ENCODE measurements at regions not wholly inside any gene's neighbourhood (a gene's known extent, or its start where the extent isn't known, plus 50 kb on each side); places are given as distances from the start of the nearest gene placed in this dataset.

DNA sequence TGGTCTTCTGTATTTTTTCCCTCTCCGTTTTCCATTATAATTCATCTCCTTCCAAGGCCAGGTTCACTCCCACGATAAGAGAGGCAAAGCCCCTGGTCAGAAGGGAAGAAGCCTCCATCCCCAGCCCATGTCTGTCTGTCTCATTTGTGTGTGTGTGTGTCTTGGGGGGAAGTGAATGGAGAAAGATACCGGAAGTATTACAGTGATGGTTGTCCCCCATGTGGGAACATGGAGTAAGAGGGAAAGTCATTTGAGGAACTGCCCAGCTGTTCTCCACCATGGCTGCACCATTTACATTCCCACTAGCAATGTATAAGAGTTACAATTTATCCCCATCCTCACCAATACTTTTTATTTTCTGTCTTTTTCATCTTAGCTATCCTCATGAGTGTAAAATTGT lies 113.6 kb upstream of the ATP8B1 start:
- H3K9me3 Mint-ChIP-seq, result no peaks in the 10 kb centered on the region
- H3K27me3 Mint-ChIP-seq, result peaks cover 0 to 3% of the 10 kb centered on the region in 2 donors
- no peaks in the 10 kb centered on the region for H3K36me3 Mint-ChIP-seq
- DNase-seq, result no peak
- no peak overlapping the region for H3K27ac Mint-ChIP-seq
- ATAC-seq (replicated peaks), result no peak
- H3K4me1 Mint-ChIP-seq, result peaks cover 6 to 9% of the 10 kb centered on the region in 2 donors
- no peak overlapping the region for H3K4me3 Mint-ChIP-seq

DNA sequence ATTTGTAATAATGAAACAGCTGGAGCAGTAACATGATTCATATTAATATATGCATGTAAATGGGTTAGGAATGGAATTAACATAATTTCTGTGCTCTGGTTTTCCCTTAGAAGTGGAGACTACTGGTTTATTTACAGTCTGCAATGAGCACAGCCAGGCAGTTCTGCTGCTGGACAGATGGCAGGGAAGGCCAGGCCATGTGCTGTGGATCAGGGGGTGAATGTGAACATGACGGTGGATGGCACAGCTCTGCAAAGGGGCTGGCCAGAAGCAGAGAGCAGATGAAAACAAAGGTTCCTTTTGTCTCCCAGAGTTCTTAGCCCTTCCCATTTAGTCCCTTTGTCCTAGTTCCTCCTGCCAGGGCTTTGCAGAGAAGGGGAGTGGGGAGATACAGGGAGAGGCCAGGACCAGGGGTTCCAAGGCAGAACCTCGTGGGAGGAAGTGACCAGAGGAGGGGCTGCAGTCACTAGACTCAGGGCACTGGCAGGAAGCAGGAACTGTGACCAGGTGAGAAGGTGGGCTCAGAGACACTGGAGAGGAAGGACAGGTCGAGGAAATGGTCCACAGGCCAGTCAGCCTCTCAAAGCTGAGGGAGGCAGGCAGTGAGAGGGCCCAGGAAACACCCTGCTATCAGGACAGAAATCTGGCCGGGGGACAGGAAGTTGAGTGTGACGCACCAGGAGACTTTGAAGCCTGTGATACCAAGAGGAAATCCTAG lies 112.9 kb upstream of the ATP8B1 start:
- H3K27ac Mint-ChIP-seq, result no peak overlapping the region
- H3K36me3 Mint-ChIP-seq, result no peaks in the 10 kb centered on the region
- peaks cover 0 to 3% of the 10 kb centered on the region in 2 donors for H3K27me3 Mint-ChIP-seq
- peak in 1 of 2 donors; percentile 31 for ATAC-seq (replicated peaks)
- H3K9me3 Mint-ChIP-seq, result no peaks in the 10 kb centered on the region
- no peak for DNase-seq
- H3K4me3 Mint-ChIP-seq, result no peak overlapping the region
- H3K4me1 Mint-ChIP-seq, result peaks cover 6 to 9% of the 10 kb centered on the region in 2 donors

DNA sequence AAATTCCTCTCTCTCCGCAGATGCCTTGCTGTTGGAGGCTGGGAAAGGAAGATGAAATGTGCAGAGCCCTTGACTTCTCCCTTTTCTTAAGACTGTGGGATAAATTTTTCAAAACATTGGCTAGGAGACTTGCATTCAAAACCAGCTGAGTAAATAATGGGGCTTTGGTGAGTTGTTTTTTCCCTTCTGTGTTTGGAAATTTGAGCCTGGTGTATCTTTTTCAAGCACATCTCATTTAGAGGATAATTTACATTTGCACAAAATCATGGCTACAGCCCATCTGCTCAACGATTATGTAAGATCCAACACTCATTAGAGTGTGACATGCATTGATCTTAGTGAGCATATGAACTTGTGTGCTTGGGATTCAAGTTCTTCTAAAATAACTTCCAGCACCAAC lies 112.1 kb upstream of the ATP8B1 start:
- DNase-seq (no peak), ATAC-seq (replicated peaks) (no peak)
- Mint-ChIP-seq H3K27ac (no peak overlapping the region), H3K36me3 (no peaks in the 10 kb centered on the region), H3K4me3 (no peak overlapping the region), H3K9me3 (no peaks in the 10 kb centered on the region), H3K4me1 (peaks cover 6 to 9% of the 10 kb centered on the region in 2 donors), H3K27me3 (peaks cover 0 to 3% of the 10 kb centered on the region in 2 donors)

DNA sequence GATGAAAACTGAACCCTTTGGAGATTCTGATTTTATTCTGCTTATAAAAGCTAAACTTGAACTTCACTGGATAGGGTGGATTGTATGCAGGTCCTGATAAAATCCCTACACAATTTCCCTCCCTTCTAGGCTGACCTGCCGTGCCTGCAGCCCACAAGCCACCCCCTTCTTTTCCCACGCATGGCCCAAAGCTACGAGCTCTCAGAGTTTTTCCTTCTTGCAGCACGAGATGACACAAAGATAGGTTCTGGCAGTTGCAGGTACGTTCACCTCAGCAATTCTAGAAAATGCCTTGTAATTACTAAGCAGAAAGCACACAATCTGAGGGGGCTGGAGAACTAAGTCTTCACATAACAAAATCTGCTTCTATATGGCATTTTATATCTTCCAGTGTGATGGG lies 110.6 kb upstream of the ATP8B1 start:
- H3K36me3 Mint-ChIP-seq, result no peaks in the 10 kb centered on the region
- no peak overlapping the region for H3K4me3 Mint-ChIP-seq
- no peak for ATAC-seq (replicated peaks)
- H3K27ac Mint-ChIP-seq, result no peak overlapping the region
- H3K4me1 Mint-ChIP-seq, result peaks cover 6 to 9% of the 10 kb centered on the region in 2 donors
- H3K27me3 Mint-ChIP-seq, result no peaks in the 10 kb centered on the region
- H3K9me3 Mint-ChIP-seq, result no peaks in the 10 kb centered on the region
- DNase-seq, result no peak

DNA sequence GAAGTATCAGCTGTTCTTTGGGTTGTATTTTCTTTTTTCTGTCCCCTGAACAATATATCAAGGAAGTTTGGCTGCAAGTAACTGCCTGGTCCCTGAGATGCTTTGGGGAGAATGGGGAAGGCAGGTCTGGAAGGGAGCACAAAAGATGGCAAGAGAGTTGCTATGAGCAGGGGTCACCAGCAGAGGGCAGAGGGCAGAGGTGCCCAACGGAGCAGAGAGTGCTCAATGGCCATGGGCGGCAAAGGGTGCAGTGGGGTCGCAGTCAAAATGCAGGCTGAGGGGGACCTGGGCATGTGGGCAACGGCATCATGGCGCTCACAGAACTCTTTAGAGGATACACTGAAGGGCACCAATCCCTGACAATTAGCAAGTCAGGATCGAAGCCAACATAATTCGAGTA lies 107.7 kb upstream of the ATP8B1 start:
- DNase-seq, result no peak
- peaks cover 13 to 17% of the 10 kb centered on the region in 2 donors for H3K27me3 Mint-ChIP-seq
- ATAC-seq (replicated peaks), result peak in 1 of 2 donors; percentile 41

DNA sequence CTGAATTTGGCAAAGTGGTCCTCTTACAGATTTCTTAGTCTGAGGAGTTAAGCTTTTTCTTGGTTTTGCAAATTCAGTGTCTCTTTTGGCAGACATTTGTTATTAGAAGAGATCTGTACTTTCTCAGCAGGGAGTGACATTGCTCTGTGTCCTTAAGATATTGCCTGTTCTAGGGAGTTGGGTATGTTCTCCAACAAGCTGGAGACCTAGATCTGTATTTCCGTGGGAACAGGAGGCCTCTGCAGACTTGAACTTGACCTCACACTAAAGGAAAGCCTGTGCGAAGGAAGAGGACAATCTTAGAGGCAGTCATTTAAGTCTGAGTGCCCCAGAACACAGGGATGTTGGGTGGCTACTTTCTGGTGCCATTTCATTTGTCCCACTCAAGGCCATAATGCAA lies 107.0 kb upstream of the ATP8B1 start:
- no peaks in the 10 kb centered on the region for H3K9me3 Mint-ChIP-seq
- H3K27ac Mint-ChIP-seq, result no peak overlapping the region
- peaks cover 15 to 21% of the 10 kb centered on the region in 2 donors for H3K27me3 Mint-ChIP-seq
- H3K36me3 Mint-ChIP-seq, result no peaks in the 10 kb centered on the region
- DNase-seq, result no peak
- no peak overlapping the region for H3K4me3 Mint-ChIP-seq
- no peaks in the 10 kb centered on the region for H3K4me1 Mint-ChIP-seq
- no peak for ATAC-seq (replicated peaks)

More for the DNA sequence above, 107.7 kb upstream of the ATP8B1 start:
- Mint-ChIP-seq H3K4me3 (no peak overlapping the region), H3K36me3 (no peaks in the 10 kb centered on the region), H3K4me1 (peaks cover 0 to 3% of the 10 kb centered on the region in 2 donors), H3K27ac (no peak overlapping the region), H3K9me3 (no peaks in the 10 kb centered on the region)

DNA sequence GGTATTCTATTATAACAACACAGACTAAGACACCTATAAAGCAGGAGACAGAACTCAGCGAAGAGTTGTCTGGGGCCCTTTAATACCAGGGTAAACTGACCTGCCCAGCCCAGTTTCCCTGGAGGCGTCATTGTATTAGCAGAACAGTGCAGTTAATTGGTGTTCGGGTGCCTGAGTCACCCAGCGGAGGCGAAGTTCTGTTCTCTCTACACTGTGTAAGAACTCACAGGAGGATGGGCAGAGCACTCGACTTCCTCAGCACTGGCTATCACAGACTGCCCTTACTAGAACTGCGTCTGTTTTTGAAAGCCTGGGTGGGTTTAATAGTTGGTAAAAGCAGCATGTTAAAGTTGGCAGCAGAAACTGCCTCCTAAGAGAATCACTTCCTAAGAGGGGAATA lies 106.5 kb upstream of the ATP8B1 start:
- ATAC-seq (replicated peaks) (no peak), DNase-seq (no peak)
- peak overlapping the region; percentile 60 for H3K27ac Mint-ChIP-seq
- no peaks in the 10 kb centered on the region for H3K4me1 Mint-ChIP-seq
- no peaks in the 10 kb centered on the region for H3K9me3 Mint-ChIP-seq
- H3K27me3 Mint-ChIP-seq, result peaks cover 15 to 21% of the 10 kb centered on the region in 2 donors
- no peaks in the 10 kb centered on the region for H3K36me3 Mint-ChIP-seq
- H3K4me3 Mint-ChIP-seq, result no peak overlapping the region

DNA sequence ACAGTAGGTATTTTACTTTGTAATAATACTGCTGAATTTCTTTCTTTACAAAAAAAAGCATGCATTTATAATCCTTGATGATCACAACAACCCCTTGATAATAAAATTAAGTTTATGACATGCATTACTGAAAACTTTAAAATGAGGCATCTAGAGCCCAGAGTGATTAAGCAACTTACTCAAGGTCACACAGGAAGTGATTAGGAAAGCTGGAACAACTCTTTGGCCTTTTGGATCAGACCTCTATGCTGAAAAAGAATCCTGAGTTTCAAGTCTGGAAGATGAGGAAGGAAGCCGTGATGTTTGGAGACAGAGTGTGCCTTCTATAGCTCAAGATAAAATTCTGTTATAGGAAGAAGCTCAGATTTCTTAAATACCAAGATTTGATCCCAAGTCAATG lies 105.0 kb upstream of the ATP8B1 start:
- H3K4me1 Mint-ChIP-seq, result no peaks in the 10 kb centered on the region
- no peaks in the 10 kb centered on the region for H3K36me3 Mint-ChIP-seq
- no peak for DNase-seq
- no peak overlapping the region for H3K4me3 Mint-ChIP-seq
- peaks cover 15 to 21% of the 10 kb centered on the region in 2 donors for H3K27me3 Mint-ChIP-seq
- H3K9me3 Mint-ChIP-seq, result no peaks in the 10 kb centered on the region
- no peak for ATAC-seq (replicated peaks)
- no peak overlapping the region for H3K27ac Mint-ChIP-seq

DNA sequence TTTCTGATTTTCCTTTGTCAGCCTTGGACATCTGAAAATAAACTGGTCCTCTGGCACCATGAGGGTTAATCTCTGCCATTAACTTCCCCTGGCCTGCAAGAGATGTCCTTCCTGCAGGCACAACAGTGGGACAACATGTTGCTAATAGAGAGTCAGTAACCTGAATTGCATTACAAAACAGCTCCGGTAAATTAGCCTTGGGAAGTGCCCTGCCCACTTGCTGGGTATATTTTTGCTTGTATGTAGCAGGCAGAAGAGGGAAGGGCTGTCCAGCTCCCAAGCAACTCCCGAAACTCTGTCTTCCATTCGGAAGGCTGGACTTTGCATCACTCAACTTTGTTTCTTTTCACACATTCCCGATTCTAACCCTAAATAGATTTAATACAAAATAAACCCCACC lies 104.4 kb upstream of the ATP8B1 start:
- DNase-seq, result no peak
- ATAC-seq (replicated peaks), result no peak
- peaks cover 15 to 21% of the 10 kb centered on the region in 2 donors for H3K27me3 Mint-ChIP-seq
- no peaks in the 10 kb centered on the region for H3K4me1 Mint-ChIP-seq
- H3K36me3 Mint-ChIP-seq, result no peaks in the 10 kb centered on the region
- H3K4me3 Mint-ChIP-seq, result no peak overlapping the region
- H3K27ac Mint-ChIP-seq, result no peak overlapping the region
- H3K9me3 Mint-ChIP-seq, result no peaks in the 10 kb centered on the region

DNA sequence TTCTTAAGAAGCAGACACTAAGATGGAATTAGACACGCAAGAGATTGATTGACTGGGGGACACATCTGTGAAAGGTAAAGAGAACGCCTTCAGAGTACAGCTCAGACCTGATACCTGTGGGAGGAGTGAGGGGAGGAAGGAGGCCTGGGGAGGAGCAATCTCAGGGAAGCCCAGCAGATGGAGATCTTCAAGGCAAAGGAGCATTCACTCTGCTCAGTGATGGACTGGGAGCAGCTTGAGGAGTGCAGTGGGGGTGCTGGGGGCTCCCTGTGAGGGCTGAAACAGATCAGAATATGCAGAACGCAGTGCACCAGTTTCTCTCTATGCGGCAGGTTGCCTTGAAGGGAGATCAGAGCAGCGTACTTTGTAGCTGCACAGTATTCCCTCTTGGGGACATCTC lies 103.7 kb upstream of the ATP8B1 start:
- Mint-ChIP-seq H3K9me3 (no peaks in the 10 kb centered on the region), H3K27me3 (peaks cover 15 to 21% of the 10 kb centered on the region in 2 donors), H3K36me3 (no peaks in the 10 kb centered on the region), H3K4me3 (no peak overlapping the region), H3K4me1 (no peaks in the 10 kb centered on the region), H3K27ac (no peak overlapping the region)
- ATAC-seq (replicated peaks) (no peak), DNase-seq (no peak)

DNA sequence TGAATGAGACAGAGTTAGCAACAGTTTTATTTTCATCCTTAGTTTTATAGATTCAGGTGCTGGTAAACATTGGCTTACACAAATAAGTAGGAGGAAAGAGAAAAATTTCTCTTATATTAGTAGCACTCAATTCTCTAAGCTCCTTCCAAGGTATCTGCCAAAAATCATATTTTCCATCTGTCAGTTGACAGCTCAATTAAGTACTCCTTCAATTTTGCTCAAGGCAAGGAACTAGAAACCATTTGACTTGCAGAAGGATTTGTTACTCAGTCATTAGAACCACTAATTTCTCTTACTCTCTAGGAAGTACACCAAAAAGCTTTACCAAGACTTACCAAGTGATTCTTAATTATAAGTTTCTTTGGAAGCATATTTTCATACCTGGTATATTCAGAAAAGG lies 101.4 kb upstream of the ATP8B1 start:
- no peak overlapping the region for H3K27ac Mint-ChIP-seq
- no peak for ATAC-seq (replicated peaks)

DNA sequence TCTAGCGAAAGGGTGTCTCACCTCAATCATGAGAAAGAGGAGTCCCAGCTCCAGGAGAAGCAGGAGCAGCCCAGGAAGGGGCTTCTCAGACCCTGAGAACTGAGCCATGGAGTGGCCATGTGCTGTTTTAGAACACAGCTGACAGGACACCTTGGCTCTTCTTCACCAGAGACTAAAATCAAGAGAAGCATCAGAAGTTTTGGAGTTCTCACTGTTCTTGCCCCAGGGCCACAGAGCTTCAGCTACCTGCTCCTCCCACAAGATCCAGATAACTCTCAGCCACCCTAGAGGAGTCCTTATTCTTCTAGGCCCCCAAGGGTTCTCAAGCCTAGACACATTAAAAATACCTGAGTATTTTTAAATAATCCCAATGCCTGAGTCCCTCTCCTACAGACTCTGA lies 99.6 kb upstream of the ATP8B1 start:
- Mint-ChIP-seq H3K4me3 (no peak overlapping the region), H3K27ac (peak overlapping the region; percentile 9), H3K9me3 (no peaks in the 10 kb centered on the region), H3K4me1 (no peaks in the 10 kb centered on the region), H3K27me3 (peaks cover 15 to 26% of the 10 kb centered on the region in 2 donors), H3K36me3 (no peaks in the 10 kb centered on the region)
- no peak for DNase-seq
- no peak for ATAC-seq (replicated peaks)

More for the DNA sequence above, 101.4 kb upstream of the ATP8B1 start:
- peaks cover 15 to 21% of the 10 kb centered on the region in 2 donors for H3K27me3 Mint-ChIP-seq
- DNase-seq, result no peak
- no peaks in the 10 kb centered on the region for H3K9me3 Mint-ChIP-seq
- no peak overlapping the region for H3K4me3 Mint-ChIP-seq
- H3K4me1 Mint-ChIP-seq, result no peaks in the 10 kb centered on the region
- no peaks in the 10 kb centered on the region for H3K36me3 Mint-ChIP-seq

DNA sequence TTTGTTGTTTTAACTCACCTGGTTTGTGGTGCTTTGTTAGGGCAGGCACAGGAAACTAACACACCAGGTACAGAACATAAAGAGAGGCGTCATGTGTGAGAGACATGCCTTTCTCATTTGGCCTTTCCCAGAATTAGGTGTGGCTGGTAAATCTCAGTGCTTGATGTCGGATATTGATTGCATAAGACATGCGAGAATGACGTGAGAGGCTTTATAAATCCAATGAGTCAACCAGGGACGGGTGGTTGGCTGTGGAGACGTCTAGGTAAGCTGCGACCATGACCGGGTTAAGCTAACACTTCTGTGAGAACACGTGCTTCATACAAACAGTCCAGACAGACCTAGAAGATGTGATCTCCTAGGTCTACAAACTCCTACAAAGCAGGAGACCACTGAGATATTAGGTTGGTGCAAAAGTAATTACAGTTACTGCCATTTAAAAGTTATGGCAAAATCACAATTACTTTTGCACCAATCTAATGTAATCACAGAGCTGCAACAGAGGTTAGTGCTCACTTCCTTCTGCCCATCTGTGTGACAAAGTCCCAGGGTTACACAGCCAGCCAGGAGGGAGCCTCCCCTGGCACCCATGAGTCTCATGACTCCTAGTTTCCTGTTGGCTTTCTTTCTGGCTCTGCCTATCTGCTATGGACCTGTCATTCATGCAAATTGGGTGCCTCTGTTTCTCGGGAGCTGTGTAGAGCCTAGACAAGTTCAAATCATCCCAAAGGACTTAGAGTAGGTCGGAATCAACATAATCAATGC lies 98.9 kb upstream of the ATP8B1 start:
- Mint-ChIP-seq H3K9me3 (no peaks in the 10 kb centered on the region), H3K4me3 (no peak overlapping the region), H3K4me1 (no peaks in the 10 kb centered on the region), H3K27ac (no peak overlapping the region), H3K27me3 (peaks cover 12 to 19% of the 10 kb centered on the region in 2 donors), H3K36me3 (no peaks in the 10 kb centered on the region)
- DNase-seq, result no peak
- no peak for ATAC-seq (replicated peaks)

DNA sequence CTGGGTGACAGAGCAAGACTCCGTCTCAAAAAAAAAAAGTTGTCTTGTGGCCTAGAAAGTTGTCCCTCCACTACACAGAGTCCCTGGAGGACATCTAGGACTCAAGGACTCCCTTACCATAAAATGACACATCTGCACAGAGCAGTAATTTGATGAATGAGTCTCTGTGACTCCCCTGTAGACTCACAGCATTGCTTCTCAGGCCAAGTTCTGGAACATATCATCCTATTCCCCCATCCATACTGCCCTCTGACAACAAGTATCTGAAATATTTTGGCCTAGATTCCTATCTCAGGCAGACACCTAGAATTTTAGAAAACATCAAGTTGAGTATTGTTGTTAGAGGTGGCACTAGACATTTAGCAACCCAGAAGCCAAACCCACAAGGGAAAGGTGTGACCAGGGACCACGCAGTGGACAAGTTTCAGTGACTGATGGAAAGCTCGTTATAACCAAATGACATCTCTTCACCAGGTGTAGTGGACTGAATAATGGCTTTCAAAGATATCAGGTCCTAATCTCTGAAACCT lies 97.9 kb upstream of the ATP8B1 start:
- peaks cover 4 to 11% of the 10 kb centered on the region in 2 donors for H3K27me3 Mint-ChIP-seq
- no peaks in the 10 kb centered on the region for H3K9me3 Mint-ChIP-seq
- H3K36me3 Mint-ChIP-seq, result no peaks in the 10 kb centered on the region
- H3K4me3 Mint-ChIP-seq, result no peak overlapping the region
- ATAC-seq (replicated peaks), result no peak
- no peak for DNase-seq
- H3K27ac Mint-ChIP-seq, result no peak overlapping the region
- no peaks in the 10 kb centered on the region for H3K4me1 Mint-ChIP-seq
